Eye (tissue), 1 donor: ENCODE measurements at regions not wholly inside any gene's neighbourhood (a gene's known extent, or its start where the extent isn't known, plus 50 kb on each side); places are given as distances from the start of the nearest gene placed in this dataset.

ENCODE experiments used
- DNase-seq: peaks from one replicate; pipeline ENCODE4 v3.0.0-alpha.2; 2015

GRCh38 chrX:138294951-138295350 lies 416.6 kb downstream of the FGF13 start:
- DNase-seq = no peak

GRCh38 chrX:138298268-138298667 lies 413.2 kb downstream of the FGF13 start:
- peak; percentile 4 for DNase-seq

- DNase-seq = no peak
These were observed 365.7 kb downstream of the FGF13 start for GRCh38 chrX:138345801-138346200.

GRCh38 chrX:138349351-138349750 lies 362.2 kb downstream of the FGF13 start:
- DNase-seq = no peak

GRCh38 chrX:138378876-138379275 lies 332.6 kb downstream of the FGF13 start:
- no peak for DNase-seq

GRCh38 chrX:138408101-138408500 lies 303.4 kb downstream of the FGF13 start:
- peak; percentile 7 for DNase-seq

- DNase-seq = no peak
These were observed 300.5 kb downstream of the FGF13 start for GRCh38 chrX:138411048-138411447.
